H1 (cell line): ENCODE measurements at regions not wholly inside any gene's neighbourhood (a gene's known extent, or its start where the extent isn't known, plus 50 kb on each side); places are given as distances from the start of the nearest gene placed in this dataset.

ENCODE experiments used
- CEBPB ChIP-seq: IDR thresholded peaks from 2 replicates; pipeline ENCODE4 v1.6.1; 2012; ENCODE audit warnings: low read depth, low read length
- HDAC2 ChIP-seq, 2 experiments: fragments of 300-600 bp in 1 of 2; sonication (generic) in 1 of 2; IDR thresholded peaks; 2 replicates each; pipeline ENCODE4 v1.6.1; 2011 to 2012; ENCODE audit warnings: low read depth in 2 of 2, low read length in 2 of 2, mild to moderate bottlenecking in 2 of 2, moderate library complexity in 2 of 2, borderline replicate concordance in 1 of 2, inconsistent platforms in 1 of 2
- JUN ChIP-seq: IDR thresholded peaks from 2 replicates; pipeline ENCODE4 v1.6.1; 2011; ENCODE audit warnings: low read depth, mild to moderate bottlenecking, improper control_type of control experiment, low read length
- RBBP5 ChIP-seq: IDR thresholded peaks from 2 replicates; pipeline ENCODE4 v1.7.1; 2012; ENCODE audit warnings: low read depth, mild to moderate bottlenecking, inconsistent platforms, low read length, moderate library complexity, borderline replicate concordance
- SAP30 ChIP-seq: fragments of 300-600 bp; sonication (generic); IDR thresholded peaks from 2 replicates; pipeline ENCODE4 v1.7.1; 2012; ENCODE audit warnings: low read length, moderate library complexity, mild to moderate bottlenecking, inconsistent platforms; ENCODE audit not compliant: insufficient read depth, insufficient replicate concordance
- SIX5 ChIP-seq: IDR thresholded peaks from 2 replicates; pipeline ENCODE4 v1.6.1; 2011; ENCODE audit warnings: mild to moderate bottlenecking, low read depth, low read length
- ZNF274 ChIP-seq: IDR thresholded peaks from 2 replicates; pipeline ENCODE4 v1.7.0; 2012; ENCODE audit warnings: low read length, borderline replicate concordance; ENCODE audit errors: extremely low read depth

DNA sequence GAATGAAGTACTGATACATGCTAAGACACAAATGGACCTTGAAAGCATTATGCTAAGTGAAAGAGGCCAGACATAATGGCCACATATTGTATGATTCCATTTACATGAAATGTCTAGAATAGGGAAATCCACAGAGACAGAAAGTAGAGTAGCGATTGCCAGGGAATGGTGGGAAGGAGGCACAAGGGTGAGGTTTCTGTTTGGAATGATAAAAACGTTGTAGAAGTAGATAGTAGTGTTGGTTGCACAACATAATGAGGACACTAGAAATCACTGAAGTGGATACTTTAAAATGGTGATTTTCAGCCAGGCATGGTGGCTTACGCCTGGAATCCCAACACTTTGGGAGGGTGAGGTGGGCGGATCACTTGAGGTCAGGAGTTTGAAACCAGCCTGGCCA is 97.6 kb upstream of the VANGL1 start (continued):
- TF ChIP-seq RBBP5, result no peak
- TF ChIP-seq JUN, result no peak
- no peak for TF ChIP-seq CEBPB
- TF ChIP-seq ZNF274, result no peak
- TF ChIP-seq SAP30, result no peak
- TF ChIP-seq HDAC2 (IDR thresholded peaks at IDR 0.05; ENCODE audit: borderline replicate concordance in 1 of 2, low read depth in 2 of 2, low read length in 2 of 2), result no peak
- no peak for TF ChIP-seq SIX5
